Stimulated activated CD4-positive, alpha-beta T cell treated with anti-CD3 and anti-CD28 coated beads, Interleukin-1b, Interleukin-23, amount 100 ng/mL, for 48 hours (primary cell): ENCODE measurements at regions not wholly inside any gene's neighbourhood (a gene's known extent, or its start where the extent isn't known, plus 50 kb on each side); places are given as distances from the start of the nearest gene placed in this dataset.

Experiments
- DNase-seq: peaks from one replicate; pipeline ENCODE4 v3.0.0-alpha.2; 2020

- DNase-seq, result no peak
Observed at GRCh38 chr10:29131952-29132547, 156.8 kb upstream of the LYZL1 start.

- DNase-seq, result no peak
Observed at GRCh38 chr10:29132551-29133111, 156.2 kb upstream of the LYZL1 start.

GRCh38 chr10:29135337-29135736, 153.5 kb upstream of the LYZL1 start:
- no peak for DNase-seq

- DNase-seq, result no peak
Observed at GRCh38 chr10:29136411-29136810, 152.5 kb upstream of the LYZL1 start.

- no peak for DNase-seq
Observed at GRCh38 chr10:29140151-29140550, 148.7 kb upstream of the LYZL1 start.

GRCh38 chr10:29140991-29141390, 147.9 kb upstream of the LYZL1 start:
- DNase-seq, result no peak

GRCh38 chr10:29141761-29142160, 147.1 kb upstream of the LYZL1 start:
- no peak for DNase-seq

- DNase-seq, result no peak
Observed at GRCh38 chr10:29142516-29143314, 146.2 kb upstream of the LYZL1 start.

GRCh38 chr10:29144126-29144525, 144.7 kb upstream of the LYZL1 start:
- DNase-seq, result no peak

GRCh38 chr10:29146311-29147100, 142.4 kb upstream of the LYZL1 start:
- DNase-seq, result no peak

- no peak for DNase-seq
Observed at GRCh38 chr10:29150010-29150409, 138.9 kb upstream of the LYZL1 start.

- no peak for DNase-seq
Observed at GRCh38 chr10:29151005-29151404, 137.9 kb upstream of the LYZL1 start.

- DNase-seq, result no peak
Observed at GRCh38 chr10:29157321-29157720, 131.5 kb upstream of the LYZL1 start.

GRCh38 chr10:29158066-29158465, 130.8 kb upstream of the LYZL1 start:
- DNase-seq, result no peak

- no peak for DNase-seq
Observed at GRCh38 chr10:29160150-29160617, 128.7 kb upstream of the LYZL1 start.

- DNase-seq, result no peak
Observed at GRCh38 chr10:29163746-29164145, 125.1 kb upstream of the LYZL1 start.

- DNase-seq, result no peak
Observed at GRCh38 chr10:29166713-29167112, 122.2 kb upstream of the LYZL1 start.

- DNase-seq, result no peak
Observed at GRCh38 chr10:29169021-29169420, 119.8 kb upstream of the LYZL1 start.

GRCh38 chr10:29171717-29172116, 117.2 kb upstream of the LYZL1 start:
- DNase-seq, result no peak

GRCh38 chr10:29174389-29174788, 114.5 kb upstream of the LYZL1 start:
- no peak for DNase-seq

- no peak for DNase-seq
Observed at GRCh38 chr10:29176845-29177832, 111.7 kb upstream of the LYZL1 start.

- DNase-seq, result no peak
Observed at GRCh38 chr10:29181936-29182335, 106.9 kb upstream of the LYZL1 start.
